ENCODE measurements at regions not wholly inside any gene's neighbourhood (a gene's known extent, or its start where the extent isn't known, plus 50 kb on each side); places are given as distances from the start of the nearest gene placed in this dataset.

DNA sequence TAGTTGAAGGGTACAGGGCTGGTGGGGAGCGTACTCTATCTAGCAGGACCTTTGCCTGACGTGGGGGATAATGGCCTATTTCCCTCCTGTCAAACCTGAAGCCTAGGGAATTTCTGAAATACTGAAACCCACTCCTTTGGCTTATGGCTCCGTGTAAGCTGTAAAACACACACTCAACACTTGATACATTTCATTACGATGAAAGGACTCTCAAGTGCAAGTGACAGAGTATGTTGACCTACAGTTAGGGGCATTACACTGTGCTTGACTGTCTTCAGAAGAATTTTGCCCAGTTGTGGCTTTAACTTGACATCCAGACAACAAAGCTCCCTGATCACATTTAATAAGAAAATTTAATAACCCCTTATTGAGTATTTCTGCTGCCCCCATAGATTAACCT is 194.3 kb downstream of the BAMBI start:
- TF ChIP-seq, protein P1, sequence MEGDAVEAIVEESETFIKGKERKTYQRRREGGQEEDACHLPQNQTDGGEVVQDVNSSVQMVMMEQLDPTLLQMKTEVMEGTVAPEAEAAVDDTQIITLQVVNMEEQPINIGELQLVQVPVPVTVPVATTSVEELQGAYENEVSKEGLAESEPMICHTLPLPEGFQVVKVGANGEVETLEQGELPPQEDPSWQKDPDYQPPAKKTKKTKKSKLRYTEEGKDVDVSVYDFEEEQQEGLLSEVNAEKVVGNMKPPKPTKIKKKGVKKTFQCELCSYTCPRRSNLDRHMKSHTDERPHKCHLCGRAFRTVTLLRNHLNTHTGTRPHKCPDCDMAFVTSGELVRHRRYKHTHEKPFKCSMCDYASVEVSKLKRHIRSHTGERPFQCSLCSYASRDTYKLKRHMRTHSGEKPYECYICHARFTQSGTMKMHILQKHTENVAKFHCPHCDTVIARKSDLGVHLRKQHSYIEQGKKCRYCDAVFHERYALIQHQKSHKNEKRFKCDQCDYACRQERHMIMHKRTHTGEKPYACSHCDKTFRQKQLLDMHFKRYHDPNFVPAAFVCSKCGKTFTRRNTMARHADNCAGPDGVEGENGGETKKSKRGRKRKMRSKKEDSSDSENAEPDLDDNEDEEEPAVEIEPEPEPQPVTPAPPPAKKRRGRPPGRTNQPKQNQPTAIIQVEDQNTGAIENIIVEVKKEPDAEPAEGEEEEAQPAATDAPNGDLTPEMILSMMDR (conservative IDR thresholded peaks at IDR 0.05 in 1 of 2, IDR thresholded peaks at IDR 0.05 in 1 of 2; ENCODE audit: low read depth in 1 of 2, low read length in 2 of 2): no peak
- TF ChIP-seq EZH2 (IDR thresholded peaks at IDR 0.05; ENCODE audit: low read length, missing control alignments): no peak

All from fibroblast of lung (primary cell).